T follicular helper cell (primary cell): ENCODE measurements at regions not wholly inside any gene's neighbourhood (a gene's known extent, or its start where the extent isn't known, plus 50 kb on each side); places are given as distances from the start of the nearest gene placed in this dataset.
"Not testable (repeated sequence)": the region's sequence is repeated elsewhere in the genome, so short reads cannot be mapped to it uniquely, and the experiment has no call there.

Experiments
- DNase-seq: peaks from one replicate; pipeline ENCODE4 v3.0.0-alpha.2; 2020; ENCODE audit warnings: low read depth

DNA sequence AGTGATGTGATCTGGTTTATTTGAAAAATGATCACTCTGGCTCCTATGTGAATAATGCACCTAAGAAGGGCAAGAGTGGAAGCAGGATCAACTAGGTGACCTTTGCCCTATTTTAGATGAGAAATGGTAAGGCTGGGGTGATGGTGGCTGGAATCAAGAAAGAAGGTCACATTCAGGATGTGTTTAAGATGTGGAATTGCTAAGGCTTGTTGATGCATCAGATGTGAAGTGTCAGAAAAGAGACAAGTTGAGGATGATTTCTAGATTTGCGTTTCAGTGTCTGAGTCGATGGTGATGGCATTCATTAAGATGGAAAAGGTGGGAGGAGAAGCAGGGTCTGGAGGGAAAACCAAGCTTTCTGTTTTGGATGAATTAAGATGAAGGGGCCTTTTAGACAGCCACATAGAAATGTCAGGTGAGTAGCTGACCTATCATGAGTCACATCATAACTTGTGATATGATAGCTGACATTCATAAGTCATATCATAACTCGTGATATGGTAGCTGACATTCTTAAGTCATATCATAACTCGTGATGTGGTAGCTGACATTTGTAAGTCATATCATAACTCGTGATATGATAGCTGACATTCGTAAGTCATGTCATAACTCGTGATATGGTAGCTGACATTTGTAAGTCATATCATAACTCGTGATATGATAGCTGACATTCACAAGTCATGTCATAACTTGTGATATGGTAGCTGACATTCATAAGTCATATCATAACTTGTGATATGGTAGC, 101.2 kb upstream of the SEC11C start:
- DNase-seq, result no peak

DNA sequence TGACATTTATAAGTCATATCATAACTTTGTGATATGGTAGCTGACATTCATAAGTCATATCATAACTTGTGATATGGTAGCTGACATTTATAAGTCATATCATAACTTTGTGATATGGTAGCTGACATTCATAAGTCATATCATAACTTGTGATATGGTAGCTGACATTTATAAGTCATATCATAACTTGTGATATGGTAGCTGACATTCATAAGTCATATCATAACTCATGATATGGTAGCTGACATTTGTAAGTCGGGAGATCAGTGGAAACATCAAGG, 100.7 kb upstream of the SEC11C start:
- not testable (repeated sequence) for DNase-seq

DNA sequence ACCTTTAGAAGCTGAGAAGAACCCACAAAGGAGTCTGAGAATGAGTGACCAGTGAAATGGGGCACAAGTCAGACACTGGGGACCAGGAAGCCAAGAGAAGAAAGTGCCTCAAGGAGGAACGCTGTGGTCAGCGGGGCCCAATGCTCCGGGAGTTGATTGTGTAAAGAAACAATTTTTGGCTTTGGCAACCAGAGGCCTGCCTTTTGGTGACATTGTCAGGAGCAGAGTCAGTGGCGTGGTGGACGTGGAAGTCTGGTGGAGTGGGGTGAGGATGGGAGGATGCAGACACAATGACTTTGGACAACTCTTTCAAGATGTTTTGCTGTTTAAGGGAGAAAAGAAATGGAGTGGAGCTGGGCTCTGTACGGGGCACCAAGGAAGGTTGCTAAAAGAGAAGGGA, 100.2 kb upstream of the SEC11C start:
- no peak for DNase-seq

DNA sequence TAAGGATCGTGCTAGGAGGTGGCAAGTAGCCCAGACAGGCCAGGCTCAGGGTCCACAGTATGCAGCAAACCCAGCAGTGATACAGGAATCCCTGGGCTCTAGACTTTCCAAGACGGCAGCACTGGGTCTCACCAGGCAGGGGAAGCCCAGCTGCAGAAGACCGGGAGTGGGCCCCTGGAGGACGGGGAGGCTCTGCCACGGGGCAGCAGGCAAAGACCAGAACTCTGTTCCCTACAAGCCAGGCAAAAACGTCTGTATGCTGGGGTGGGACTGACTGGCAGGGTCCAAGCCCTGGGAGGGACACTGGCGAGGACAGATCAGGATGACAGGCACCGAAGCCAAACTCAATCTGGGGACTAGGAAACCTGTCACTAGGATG, 98.9 kb upstream of the SEC11C start:
- no peak for DNase-seq

DNA sequence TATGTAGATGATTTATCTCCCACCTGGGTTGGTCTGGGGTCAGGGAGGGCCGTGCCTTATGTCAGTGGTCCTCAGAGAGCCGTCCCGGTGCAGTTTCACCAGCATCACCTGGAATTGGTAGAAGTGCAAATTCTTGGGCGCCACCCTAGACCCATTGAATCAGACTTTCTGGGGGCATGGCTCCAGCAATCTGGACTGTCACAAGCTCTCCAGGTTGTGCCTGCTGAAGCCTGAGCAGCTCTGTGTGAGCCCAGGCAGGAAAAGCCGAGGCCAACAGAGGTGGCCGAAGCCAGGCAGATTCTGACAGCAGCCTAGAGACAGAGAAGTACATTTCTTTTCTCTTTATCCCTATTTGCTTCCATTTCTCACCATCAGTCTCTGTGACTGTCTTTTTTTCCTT, 98.4 kb upstream of the SEC11C start:
- DNase-seq, result no peak

DNA sequence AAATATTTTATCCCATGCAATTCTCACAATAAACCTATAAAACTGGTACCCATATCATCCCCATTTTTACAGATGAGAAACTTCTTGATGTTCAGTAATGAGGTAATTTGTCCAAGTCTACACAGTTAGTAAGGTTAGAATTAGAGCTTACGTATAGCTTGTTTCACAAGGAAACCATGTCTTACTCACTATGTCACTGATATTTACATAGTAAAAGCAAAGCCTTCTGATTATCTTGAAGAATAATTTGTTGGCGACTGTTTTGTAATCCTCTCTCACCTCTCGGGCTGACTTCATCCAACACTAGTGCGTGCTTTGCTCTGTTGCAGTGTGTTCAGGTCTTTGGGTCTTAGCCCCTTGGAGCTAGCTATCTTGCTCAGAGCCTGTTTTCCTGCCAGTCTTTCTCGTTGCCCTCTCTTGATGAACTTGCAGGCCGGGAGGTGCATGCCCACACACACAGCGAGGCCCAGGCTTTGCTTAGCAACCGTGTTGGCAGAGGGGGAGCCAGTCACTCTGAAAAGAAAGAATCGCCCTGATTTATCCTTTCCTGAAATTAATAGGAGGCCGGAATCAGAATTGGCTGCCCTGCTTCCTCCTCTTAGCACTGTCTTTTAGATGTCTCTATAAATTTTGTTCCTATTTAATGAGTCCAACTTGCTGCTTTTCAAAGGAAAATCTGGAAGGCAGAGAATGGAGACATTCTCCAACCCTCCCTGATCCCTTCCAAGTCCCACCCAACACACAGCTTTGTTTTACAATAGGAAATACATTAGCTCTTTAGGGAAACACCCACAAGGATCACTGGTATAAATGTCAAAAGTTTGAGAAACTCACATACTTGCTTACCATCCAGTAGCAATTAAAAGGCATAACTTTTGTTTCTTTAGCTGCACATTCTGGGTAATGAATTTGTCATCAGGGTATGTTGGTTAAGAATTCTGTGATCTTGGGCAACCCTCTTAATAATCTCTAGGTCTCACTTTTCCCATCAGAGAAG, 97.6 kb upstream of the SEC11C start:
- DNase-seq, result no peak

DNA sequence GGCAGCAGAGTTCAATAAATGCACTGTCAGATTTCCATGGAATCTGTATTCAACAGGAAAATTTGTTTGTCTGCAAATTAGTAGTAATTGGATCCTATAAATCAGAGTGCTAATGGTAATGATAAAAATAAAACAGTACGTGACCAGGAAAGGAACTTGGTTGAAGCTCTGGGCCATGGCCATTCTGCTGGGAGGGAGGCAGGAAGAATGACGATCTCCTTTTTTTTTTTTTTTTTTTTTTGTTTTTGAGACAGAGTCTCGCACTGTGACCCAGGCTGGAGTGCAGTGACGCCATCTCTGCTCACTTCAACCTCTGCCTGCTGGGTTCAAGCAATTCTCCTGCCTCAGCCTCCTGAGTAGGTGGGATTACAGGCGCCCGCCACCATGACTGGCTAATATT, 94.8 kb upstream of the SEC11C start:
- DNase-seq, result no peak

DNA sequence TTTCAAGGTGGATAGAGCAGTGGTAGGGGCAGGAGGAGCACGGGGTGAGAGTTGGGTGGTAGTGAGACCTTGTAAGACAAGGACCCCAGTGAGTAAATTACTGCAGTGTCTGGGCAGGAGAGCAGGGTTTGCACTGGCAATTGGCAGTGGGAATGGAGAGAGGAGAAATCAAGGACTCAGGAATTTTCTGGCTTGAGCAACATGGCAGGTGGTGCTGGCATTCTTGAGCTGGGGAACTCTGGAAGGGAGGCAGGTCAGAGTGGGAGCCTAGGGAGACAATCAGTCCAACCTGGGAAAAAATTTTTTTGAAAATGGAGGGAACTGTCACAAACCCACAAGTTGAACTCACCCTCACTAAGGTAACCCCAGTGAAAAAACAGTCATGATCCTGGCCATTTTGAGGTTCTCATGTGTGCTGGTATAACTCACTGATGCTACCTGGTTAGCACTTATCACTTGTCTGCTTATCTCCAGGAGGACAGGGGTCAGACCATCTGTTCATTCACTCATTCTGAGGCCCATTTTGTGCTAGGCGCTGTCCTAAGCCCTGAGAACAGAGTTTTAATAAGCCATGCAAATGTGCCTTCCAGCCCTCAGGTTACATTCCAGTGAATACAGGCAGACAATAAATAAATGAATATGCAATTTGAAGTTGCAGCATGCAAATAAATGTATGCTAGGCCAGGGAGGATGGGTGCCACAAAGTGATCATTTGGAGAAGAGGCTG, 92.2 kb upstream of the SEC11C start:
- no peak for DNase-seq

DNA sequence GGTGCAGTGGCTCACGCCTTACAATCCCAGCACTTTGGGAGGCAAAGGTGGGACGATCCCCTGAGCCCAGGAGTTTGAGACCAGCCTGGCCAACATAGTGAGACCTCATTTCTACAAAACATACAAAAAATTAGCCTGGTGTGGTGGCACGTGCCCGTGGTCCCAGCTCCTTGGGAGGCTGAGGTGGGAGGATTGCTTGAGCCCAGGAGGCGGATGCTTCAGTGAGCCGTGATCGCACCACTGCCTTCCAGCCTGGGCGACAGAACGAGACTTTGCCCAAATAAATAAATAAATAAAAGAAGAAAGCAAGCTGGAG, 91.7 kb upstream of the SEC11C start:
- DNase-seq, result no peak

DNA sequence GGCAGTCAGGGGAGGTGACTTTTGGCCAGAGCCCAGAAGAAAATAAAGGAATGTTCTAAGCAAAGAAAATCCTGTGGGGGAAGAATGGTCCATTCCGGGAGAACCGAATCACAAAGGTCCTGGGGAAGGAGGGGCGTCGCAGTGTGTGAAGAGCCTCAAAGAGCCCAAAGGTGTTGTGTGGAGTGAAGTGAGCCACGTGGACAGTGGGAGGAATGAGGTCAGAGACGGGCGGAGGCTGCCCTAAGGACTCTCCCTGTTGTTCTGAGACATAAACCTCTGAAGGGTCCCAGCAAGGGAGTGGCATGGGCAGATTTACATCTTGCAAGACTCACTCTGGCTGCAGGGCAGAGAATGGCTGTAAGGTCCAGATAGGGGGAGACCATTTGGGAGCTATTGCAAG, 91.3 kb upstream of the SEC11C start:
- no peak for DNase-seq

DNA sequence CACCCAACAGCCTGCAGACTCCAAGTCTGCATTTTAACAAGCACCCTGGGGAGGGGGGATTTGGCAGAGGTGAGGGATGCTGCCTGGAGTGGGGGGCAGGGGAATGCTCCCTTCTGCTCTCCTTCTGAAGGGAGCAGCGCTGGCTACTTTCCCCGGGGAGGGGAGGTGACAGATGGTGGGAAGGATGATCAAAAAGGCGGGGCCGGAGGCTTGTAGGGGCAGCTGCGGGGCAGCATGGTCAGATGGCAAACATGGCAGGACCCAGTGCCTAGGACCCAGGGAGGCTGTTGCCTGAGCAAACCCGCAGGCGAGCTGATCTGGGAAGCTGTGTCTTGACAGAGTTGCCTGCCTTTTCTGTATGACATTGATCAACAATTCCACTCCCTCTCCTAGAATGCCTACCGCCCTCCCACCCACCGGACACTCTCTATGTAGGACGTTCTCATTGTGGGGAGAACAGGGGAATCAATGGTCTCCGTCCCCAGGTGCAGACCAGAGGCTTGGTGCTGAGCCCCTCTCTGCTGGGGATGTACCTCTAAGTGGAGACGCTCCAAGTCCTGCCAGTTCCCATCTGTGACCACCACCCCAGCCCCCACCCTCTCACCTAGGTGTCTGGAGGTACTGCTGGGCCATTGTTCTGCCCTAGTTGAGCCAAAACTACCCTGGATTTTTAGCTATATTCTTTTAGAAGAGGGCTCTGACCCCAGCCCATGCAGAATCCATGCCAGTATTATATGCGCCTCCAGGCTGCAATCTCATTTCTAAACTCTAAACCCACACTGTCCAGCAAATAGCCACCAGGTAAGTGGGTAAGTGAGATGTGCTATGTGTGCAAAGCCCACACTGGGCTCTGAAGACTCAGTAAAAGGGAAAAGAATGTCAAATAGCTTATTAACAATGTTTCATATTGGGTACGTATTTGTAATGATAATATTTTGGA, 89.7 kb upstream of the SEC11C start:
- no peak for DNase-seq

DNA sequence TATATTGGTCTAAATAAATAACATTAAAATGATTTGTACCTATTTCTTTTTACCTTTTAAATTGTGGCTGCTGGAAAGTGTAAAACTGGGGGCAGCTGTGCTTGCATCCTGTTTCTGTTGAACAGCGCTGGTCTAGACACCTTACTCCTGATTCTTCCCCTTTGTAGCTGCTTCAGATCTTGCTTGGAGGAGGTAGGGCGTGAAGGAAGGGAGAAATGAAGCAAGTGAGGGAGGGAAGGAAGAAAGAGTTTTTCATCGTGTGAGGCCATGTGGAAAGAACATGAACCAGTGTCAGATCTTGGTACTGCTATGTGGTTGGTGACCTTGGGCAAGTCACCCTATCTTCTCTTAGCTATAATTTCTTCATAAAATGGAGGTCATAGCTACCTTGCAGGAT, 89.0 kb upstream of the SEC11C start:
- DNase-seq, result no peak

DNA sequence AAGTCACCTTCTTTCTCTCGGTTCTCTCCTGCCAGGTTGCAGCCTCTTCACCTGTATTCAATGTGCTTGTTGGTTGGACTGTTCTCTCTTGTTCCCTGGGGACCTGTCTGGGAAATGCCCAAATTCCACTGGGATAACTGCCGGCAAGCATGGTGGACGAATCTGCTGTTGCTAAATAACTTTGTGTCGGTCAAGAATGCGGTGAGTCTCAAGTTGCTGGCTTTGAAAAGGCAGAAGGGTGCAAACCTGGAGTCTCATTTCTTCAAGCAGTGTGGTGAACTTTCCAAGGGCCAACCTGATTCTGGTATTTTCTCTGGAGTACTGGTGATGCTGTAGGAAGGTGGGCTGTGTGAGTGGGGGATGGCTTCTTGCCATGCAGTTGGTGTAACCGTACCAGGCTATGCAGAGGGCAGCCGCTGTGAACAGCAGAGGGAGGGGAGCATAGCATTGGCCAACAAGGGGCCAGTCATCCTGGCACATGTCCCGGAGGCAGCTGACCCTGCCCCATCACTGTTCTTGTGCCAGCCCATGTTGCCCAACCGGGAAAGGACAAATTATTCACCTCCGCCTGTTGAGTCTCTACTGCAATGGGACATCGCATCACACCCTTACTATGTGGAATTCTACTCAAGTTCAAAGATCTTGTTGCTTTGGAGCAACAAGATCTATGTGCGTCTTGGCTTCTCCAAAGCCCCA, 88.1 kb upstream of the SEC11C start:
- DNase-seq, result no peak

DNA sequence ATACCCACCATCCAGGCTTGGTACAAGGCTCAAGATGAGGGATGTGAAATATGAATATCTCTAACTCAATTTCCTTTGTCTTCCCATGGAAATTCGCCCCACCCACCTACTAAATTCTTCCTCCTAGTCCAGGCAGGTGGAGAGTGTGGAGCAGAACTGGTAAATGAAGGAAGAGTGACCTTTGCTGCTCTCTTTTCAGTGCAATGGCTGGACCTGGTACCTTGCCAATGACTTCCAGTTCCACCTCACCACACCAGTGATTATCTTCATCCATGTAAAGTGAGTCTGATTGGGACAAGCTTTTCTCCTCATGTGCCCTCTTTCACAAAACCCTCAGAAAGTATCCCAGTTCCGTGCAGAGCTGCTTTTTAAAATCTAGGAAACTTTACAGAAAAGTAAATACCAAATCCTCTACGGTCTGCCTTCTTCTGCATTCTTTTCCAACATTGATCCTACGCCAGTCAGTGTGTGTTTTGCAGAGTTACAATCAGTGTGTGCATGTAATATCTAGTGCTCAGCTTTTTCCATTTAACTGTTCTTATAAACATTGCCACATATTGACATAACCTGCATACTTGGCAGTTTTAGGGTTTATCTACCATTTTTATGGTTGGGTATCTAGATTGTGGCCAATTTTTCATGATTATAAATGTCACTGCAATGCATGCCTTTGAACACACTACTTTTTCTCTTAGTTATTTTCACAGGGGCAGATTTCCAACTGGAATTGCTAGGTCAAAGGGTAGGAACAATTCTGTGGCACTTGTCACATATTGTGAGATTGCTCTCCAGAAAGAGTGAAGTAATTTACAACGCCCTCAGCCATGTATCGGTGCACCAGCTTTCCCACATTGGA, 86.5 kb upstream of the SEC11C start:
- DNase-seq, result no peak

DNA sequence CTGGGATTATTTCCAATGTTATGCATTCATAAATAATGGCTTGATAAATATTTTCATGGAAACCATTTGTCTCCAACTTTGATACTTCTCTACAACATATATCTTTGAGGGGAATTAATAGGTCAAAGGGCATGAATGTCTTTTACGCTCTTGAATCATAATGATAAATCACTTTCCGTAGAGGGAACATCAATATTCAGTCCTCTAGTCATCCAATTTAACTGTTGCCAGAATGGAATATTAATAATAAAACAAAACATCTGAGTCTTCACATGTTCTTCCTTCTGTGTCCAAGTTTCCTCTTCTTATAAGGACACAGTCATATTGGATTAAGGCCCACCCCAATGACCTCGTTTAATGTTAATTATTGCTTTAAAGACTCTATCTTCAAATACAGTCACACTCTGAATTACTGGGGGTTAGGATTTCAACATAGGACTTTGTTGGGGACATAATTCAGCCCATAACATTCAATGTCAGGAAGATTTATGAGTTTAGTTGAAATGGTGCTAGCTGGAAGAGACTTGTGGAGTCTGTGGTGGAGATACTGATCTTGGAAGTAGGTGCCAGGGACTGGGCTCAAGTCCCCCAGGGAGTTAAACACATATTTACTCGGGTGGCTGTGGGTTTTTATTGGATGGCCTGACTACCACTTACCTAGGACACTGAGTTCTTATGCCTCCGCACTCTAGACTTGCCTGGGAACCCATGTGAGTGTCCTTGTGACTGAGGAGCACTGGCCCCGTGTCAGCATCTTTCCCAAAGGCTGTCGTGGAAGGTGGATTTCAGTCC, 85.0 kb upstream of the SEC11C start:
- no peak for DNase-seq

DNA sequence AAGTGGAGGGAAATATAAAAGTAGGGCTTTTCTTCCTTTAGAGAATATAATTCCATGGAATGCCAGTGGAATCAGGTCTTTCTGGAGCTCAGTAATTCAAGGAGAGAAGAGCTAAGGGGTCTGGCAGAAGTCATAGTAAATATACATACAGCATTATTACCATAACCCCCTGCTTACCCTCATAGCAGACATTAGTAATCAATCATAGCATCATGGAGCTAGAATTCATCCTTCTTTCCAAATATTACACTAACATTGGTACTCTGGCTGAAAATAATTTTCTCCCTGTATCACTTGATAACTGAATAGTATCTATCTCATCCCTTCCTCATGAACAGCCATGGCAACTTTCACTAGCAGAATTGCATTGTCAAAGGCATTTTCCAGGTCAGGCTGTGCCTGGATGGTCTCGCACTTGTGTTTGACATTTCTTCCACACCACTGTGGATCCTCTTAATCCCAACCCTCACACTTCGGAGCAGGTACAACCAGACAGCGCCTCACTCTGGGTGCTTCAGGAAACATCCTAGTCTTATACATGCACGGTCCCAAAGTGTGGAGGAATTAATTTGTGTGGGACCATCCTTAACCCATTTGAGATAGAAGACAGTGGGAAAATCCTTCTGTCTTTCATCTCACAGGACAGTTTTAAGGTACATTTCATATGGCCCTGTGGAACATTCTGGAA, 84.2 kb upstream of the SEC11C start:
- no peak for DNase-seq

DNA sequence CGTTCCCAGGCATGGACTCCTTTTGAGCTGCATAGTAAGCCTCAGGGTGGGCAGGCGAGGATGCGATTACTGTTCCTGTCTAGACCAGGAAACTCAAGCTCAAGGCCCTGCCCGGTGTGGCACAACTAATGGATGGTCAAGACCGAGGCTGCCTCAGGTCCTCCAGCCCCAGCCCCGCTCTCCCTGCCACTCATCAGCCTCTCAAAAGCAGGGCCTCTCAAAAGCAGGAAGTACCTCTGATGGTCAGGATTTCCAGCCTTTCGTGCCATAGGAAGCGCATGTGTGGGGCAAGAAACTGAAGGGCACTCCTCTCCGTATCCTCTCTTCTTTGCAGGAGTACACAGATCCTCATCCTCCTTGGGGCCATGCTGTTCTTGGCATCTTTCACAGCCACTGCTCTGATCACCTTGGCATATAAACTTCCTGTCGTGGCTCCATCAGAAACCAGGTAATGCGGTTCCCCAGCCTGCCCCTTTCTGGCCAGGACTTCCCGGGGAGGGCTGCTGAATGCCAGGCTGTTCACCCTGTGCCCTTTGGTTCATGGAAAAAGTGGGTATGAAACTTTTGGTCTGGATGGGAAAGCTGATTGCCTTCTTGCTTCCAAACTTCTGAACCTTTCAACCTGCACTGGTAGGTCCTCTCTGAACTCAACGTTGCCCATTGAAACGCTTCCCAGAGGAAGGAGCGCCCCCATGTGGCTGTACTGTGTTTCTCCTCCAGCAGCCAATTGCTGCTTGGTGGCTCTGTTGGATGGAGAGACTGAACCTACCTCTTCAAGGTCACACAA, 82.8 kb upstream of the SEC11C start:
- DNase-seq, result no peak

DNA sequence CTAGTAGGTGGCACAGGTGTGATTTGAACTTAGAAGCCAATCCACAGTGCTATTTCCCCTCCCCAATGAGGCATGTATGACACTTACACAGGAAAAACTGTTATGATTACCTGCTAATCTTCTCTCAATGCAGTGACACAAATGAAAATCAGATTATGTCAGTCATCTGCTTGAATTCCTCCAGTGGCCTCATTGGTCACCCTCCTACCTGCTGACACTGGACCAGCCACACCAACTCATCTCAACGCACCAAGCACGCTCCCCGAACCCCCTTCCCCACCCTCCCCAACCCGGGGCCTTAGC, 82.2 kb upstream of the SEC11C start:
- DNase-seq, result no peak
